H4 (cell line): ENCODE measurements at regions not wholly inside any gene's neighbourhood (a gene's known extent, or its start where the extent isn't known, plus 50 kb on each side); places are given as distances from the start of the nearest gene placed in this dataset.

Experiments used
- DNase-seq: peaks from one replicate; pipeline ENCODE4 v3.0.0-alpha.2; 2015; ENCODE audit warnings: low spot score

- DNase-seq, result no peak
Measured at GRCh38 chr7:80347173-80347572, 164.7 kb downstream of the GNAT3 start.

- peak; percentile 15 for DNase-seq
Measured at GRCh38 chr7:80346704-80347103, 165.2 kb downstream of the GNAT3 start.

DNA sequence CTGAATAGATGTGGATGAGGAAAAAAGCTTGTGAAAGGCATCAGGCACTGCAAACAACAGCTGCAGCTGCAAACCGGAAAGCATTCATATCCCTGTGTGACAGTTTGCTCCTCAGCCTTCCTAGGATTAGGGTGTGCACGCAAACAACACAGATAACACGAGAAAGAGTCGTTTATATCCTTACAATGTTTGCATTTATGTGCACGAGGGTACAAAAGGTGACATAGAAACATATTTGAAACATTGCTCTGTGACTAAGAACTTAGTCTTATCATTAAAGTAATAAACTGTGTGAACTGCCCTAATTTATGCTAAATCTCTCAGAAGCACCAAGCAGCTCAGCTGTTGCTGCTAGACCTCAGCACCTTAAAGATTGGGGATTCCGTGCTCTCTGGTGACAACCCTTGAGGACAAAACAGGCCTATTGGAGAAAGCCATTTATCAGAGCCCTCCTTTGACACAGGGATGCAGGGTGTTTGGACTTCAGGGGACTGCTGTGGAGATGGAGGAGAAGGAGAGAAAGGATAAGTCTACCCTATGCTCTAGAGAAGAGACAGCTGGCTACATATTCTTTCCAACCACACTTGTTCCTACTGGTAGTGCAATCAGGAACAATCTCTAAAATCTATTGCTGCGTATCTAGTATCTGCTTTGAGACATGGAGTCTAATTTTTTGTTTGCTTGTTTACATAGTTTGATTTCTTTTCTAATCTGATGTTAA lies 176.2 kb downstream of the GNAT3 start:
- no peak for DNase-seq

- no peak for DNase-seq
Measured at GRCh38 chr7:80334908-80335307, 177.0 kb downstream of the GNAT3 start.

DNA sequence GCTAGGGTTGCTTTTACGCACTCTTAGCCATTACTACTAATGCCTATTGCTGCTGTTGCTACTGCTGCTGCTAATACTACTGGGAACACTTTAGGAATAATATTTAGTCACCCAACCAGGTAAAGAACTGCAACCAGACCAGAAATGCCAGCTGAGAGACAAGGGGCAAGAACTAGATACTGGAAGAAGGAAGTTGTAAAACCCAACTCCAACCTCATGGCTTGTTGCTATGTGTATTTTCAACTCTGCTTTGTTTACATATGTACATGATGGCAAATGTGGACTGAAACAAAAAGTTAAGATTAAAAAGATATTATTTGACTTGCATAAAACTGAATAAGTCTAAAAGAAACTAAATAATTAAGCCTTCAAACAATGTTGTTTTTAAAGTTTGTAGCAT lies 177.7 kb downstream of the GNAT3 start:
- DNase-seq, result no peak

GRCh38 chr7:80333040-80333439 lies 178.8 kb downstream of the GNAT3 start:
- DNase-seq, result no peak

- no peak for DNase-seq
Measured at GRCh38 chr7:80330434-80330833, 181.4 kb downstream of the GNAT3 start.

DNA sequence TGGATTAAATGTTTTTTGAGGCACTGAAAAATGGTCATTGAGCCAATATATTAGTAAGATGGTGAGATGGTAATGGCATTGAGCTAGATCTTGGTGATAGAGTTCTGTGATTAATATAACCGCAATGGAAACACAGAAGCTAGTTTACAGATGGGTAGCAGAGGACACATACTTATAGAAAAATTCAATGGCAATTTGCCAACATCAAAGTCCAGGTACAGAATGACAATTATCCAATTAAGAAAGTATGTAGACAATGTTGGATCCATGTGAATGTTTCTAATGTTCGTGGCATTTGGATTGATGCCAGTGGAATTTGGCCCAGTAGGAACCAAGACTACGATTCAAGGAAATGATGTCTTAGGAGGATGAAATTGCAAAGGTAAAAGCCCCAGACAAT lies 187.8 kb downstream of the GNAT3 start:
- peak; percentile 26 for DNase-seq

DNA sequence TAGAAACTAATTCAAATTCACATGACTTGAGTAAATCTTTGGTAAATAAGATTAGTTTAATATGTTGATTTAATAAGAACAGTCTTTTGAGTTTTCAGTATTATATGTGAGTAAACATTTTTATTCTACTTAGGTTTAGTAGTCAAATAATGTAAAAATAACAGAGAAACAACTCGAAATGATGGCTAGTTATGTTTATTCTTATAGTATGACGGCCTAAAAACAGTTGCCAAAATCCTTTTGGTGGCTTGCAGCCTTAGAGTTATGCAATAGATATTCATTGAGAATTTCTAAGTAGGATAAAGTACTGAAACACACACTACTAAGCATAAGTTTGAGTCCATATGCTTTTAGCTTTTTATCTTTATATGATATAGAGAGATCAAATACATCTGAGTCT lies 184.8 kb downstream of the GNAI1 start:
- no peak for DNase-seq

DNA sequence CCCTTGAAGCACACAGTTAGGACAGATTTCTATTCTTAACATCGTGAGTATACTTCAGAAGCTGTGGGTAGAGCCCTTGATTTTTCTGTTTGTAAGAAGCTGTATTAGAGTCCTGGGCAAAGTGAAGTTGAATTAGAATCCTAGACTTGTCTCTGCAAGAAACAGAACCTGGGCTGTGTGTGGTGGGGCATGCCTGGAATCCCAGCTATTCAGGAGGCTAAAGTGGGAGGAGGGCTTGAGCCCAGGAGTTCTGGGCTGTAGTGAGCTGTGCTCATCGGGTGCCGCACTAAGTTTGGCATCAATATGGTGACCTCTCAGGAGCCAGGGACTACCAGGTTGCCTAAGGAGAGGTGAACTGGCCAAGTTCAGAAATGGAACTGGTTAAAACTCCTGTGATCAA lies 183.4 kb downstream of the GNAI1 start:
- no peak for DNase-seq

- DNase-seq, result no peak
Measured at GRCh38 chr7:80316811-80317210, 182.2 kb downstream of the GNAI1 start.

- no peak for DNase-seq
Measured at GRCh38 chr7:80313716-80314115, 179.1 kb downstream of the GNAI1 start.

- peak; percentile 39 for DNase-seq
Measured at GRCh38 chr7:80313067-80313626, 178.5 kb downstream of the GNAI1 start.

DNA sequence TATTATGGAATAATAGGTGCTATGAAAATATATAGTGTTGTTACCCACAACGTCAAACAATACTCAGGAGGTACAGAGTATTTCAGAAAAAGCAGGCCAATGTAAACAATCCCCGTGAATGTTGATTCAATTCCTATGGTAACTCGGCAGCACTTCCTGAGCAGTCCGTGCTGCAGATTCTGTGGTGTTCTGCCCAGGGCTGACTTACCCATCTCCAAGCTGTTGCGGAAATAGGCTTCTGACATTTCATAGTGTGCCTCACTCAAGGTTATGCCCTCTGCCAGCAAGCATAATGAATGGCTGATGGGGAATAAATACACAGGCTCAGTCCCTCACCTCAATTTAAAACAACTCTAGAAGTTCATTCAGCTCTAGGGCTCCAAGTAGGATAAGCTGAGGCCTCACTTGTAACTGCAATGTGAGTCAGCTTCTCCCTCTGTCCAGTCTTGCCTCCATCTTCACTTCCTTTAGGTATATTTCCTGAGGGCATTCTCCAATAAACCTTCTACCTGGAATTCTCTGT lies 177.6 kb downstream of the GNAI1 start:
- peak; percentile 96 for DNase-seq

DNA sequence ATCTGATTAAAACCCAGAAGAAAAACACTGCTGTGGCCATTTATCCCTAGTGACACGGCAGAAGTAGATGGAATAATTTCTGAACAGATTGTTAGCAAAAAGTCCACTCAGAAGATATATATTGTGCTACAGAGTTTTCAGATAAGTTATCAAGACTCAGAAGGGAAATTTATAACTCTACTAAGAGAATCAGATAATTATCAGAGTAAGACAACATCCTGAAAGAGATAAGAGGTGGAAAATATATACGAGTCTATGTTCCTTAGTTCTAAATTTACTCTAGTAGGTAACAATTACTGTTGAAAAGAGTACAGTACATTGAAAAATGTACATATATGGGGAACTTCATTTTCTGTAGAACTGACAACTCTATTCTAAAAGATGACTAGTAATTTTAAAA lies 176.7 kb downstream of the GNAI1 start:
- no peak for DNase-seq

GRCh38 chr7:80309971-80310549 lies 175.4 kb downstream of the GNAI1 start:
- no peak for DNase-seq

GRCh38 chr7:80309377-80309776 lies 174.7 kb downstream of the GNAI1 start:
- DNase-seq, result no peak

GRCh38 chr7:80307227-80307856 lies 172.7 kb downstream of the GNAI1 start:
- no peak for DNase-seq

DNA sequence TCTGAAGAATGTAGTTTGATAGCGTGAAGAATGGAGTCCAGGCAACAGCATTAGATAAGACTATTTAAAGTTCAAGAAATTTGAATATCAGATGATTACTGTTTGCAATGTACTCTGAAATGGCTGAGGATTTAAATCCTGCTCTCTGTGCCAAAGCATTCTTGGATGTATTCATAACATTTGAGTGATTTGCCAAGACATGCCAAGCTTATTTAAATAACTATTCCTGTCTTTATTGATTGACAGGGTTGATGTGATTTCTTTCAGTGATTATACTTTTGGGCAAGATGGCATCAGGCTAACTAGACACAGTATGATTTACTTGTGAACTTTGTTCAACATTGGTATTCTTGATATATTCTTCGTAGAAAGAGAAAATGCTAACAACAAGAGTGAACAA lies 168.7 kb downstream of the GNAI1 start:
- DNase-seq, result no peak

DNA sequence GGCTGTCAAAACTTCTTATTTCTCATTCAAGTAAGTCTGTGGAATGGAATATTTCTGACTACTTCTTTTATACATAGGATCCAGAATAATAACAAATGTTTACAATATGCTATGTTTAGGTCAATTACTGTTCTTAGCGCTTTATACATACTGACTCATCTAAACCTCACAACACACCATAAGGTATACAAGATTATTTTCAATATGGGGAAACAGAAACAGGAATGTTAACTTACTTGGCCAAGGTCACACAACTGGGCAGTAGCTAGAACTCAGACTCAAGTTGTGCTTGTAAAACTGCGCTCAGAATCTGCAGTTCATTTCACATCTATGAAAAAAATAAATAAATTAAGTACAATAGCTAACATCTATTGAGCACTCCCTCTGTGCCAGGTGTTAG lies 168.0 kb downstream of the GNAI1 start:
- no peak for DNase-seq

DNA sequence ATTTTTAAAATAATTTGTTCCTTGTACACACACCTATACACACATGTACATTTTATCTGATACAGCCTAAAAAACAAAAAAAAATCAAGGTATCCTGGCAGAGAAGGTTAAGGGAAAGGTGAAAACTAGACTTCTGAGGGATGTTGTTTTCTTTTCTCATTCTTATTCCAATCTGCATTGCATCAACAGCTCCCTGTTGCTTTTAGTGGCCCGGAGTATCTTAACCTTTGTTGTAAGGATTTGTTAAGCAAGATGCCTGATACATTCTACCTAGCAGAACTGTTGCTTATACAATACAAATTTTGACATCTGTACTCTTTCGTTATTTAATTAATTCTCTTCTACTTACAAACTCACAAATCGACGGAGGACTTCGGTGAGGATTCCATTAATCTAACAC lies 167.4 kb downstream of the GNAI1 start:
- no peak for DNase-seq

GRCh38 chr7:80298201-80298600 lies 163.6 kb downstream of the GNAI1 start:
- no peak for DNase-seq

- no peak for DNase-seq
Measured at GRCh38 chr7:80294346-80294745, 159.7 kb downstream of the GNAI1 start.
